GM23338 (cell line): ENCODE measurements at regions not wholly inside any gene's neighbourhood (a gene's known extent, or its start where the extent isn't known, plus 50 kb on each side); places are given as distances from the start of the nearest gene placed in this dataset.

Source experiments
- ATAC-seq: fragments of 200-7000 bp; cut with Tn5 transposase; 3 replicates; pipeline ENCODE4 v1.9.1; 2020
- DNase-seq: peaks from one replicate; pipeline ENCODE4 v3.0.0-alpha.2; 2015; ENCODE audit warnings: low spot score
- H2AFZ ChIP-seq: fragments of 200-600 bp; sonication (generic); 2 replicates; pipeline ENCODE4 v1.8.0; 2016; ENCODE audit warnings: antibody characterized with exemption, mild to moderate bottlenecking, moderate library complexity
- H3F3A ChIP-seq: fragments of 200-600 bp; sonication (generic); replicated peaks from 2 replicates; pipeline ENCODE4 v1.8.0; 2017; ENCODE audit warnings: antibody characterized with exemption, mixed run types, low read depth
- H3K27ac ChIP-seq: fragments of 200-600 bp; sonication (generic); 2 replicates; pipeline ENCODE4 v1.6.1; 2016; ENCODE audit warnings: low read depth
- H3K27me3 ChIP-seq: fragments of 200-600 bp; sonication (generic); 2 replicates; pipeline ENCODE4 v1.8.0; 2016; ENCODE audit warnings: mild to moderate bottlenecking, mixed run types, moderate library complexity; ENCODE audit not compliant: insufficient read depth
- H3K36me3 ChIP-seq: fragments of 200-600 bp; sonication (generic); 2 replicates; pipeline ENCODE4 v1.8.0; 2016; ENCODE audit warnings: mild to moderate bottlenecking; ENCODE audit not compliant: insufficient read depth
- H3K4me1 ChIP-seq: fragments of 200-600 bp; sonication (generic); 2 replicates; pipeline ENCODE4 v1.8.0; 2016; ENCODE audit warnings: mild to moderate bottlenecking, moderate library complexity; ENCODE audit not compliant: insufficient read depth
- H3K4me2 ChIP-seq: fragments of 200-600 bp; sonication (generic); 2 replicates; pipeline ENCODE4 v1.7.1; 2017; ENCODE audit warnings: mixed run types
- H3K4me3 ChIP-seq: fragments of 200-600 bp; sonication (generic); 2 replicates; pipeline ENCODE4 v1.6.1; 2016; ENCODE audit warnings: mixed run types
- H3K79me2 ChIP-seq: fragments of 200-600 bp; sonication (generic); replicated peaks from 2 replicates; pipeline ENCODE4 v1.8.0; 2017; ENCODE audit warnings: mild to moderate bottlenecking; ENCODE audit not compliant: insufficient read depth
- H3K9me2 ChIP-seq: fragments of 200-600 bp; sonication (generic); 2 replicates; pipeline ENCODE4 v1.8.0; 2017; ENCODE audit not compliant: insufficient read depth
- H4K20me1 ChIP-seq: fragments of 200-600 bp; sonication (generic); replicated peaks from 2 replicates; pipeline ENCODE4 v1.8.0; 2017; ENCODE audit warnings: mild to moderate bottlenecking; ENCODE audit not compliant: insufficient read depth
- H3K27ac Mint-ChIP-seq: 2 replicates; pipeline ENCODE4 v1.8.0; 2020; ENCODE audit warnings: inconsistent platforms, mild to moderate bottlenecking, moderate library complexity, mixed read lengths
- H3K27me3 Mint-ChIP-seq: 3 replicates; pipeline ENCODE4 v1.8.0; 2022; ENCODE audit warnings: low read depth, mild to moderate bottlenecking, moderate library complexity, mixed read lengths, inconsistent platforms; ENCODE audit not compliant: insufficient read depth, poor library complexity
- H3K36me3 Mint-ChIP-seq: 3 replicates; pipeline ENCODE4 v1.8.0; 2021; ENCODE audit warnings: low read depth, mild to moderate bottlenecking, inconsistent platforms, moderate library complexity, mixed read lengths
- H3K4me1 Mint-ChIP-seq: 3 replicates; pipeline ENCODE4 v1.8.0; 2020; ENCODE audit warnings: mild to moderate bottlenecking, inconsistent platforms, mixed read lengths
- H3K4me3 Mint-ChIP-seq: 3 replicates; pipeline ENCODE4 v1.8.0; 2021; ENCODE audit warnings: moderate library complexity, mild to moderate bottlenecking, inconsistent platforms, mixed read lengths
- H3K9me3 Mint-ChIP-seq: 3 replicates; pipeline ENCODE4 v1.8.0; 2020; ENCODE audit warnings: moderate library complexity, mild to moderate bottlenecking, inconsistent platforms, mixed read lengths
- ETS1 ChIP-seq: IDR thresholded peaks from 2 replicates; pipeline ENCODE4 v1.6.1; 2016; ENCODE audit warnings: antibody characterized with exemption
- EZH2 ChIP-seq: fragments of 200-600 bp; sonication (generic); IDR thresholded peaks from one replicate; pipeline ENCODE4 v1.8.0; 2017; ENCODE audit warnings: antibody characterized with exemption, mild to moderate bottlenecking, low read depth; ENCODE audit not compliant: unreplicated experiment
- JUNB ChIP-seq: IDR thresholded peaks from one replicate; pipeline ENCODE4 v1.6.1; 2016; ENCODE audit warnings: antibody characterized with exemption; ENCODE audit not compliant: unreplicated experiment
- NANOG ChIP-seq: IDR thresholded peaks from 2 replicates; pipeline ENCODE4 v1.6.1; 2016; ENCODE audit warnings: antibody characterized with exemption, borderline replicate concordance
- REST ChIP-seq: IDR thresholded peaks from one replicate; pipeline ENCODE4 v1.6.1; 2018; ENCODE audit warnings: antibody characterized with exemption; ENCODE audit not compliant: unreplicated experiment
- STAT1 ChIP-seq: IDR thresholded peaks from one replicate; pipeline ENCODE4 v1.6.1; 2016; ENCODE audit warnings: antibody characterized with exemption; ENCODE audit not compliant: unreplicated experiment
- ZNF331 ChIP-seq: fragments of 250-450 bp; sonication (Bioruptor Pico); IDR thresholded peaks from 2 replicates; pipeline ENCODE4 v1.5.0; 2020; ENCODE audit warnings: low read depth, mild to moderate bottlenecking, moderate library complexity
- ZNF462 ChIP-seq: fragments of 250-450 bp; sonication (Bioruptor Pico); IDR thresholded peaks from 2 replicates; pipeline ENCODE4 v1.5.0; 2020; ENCODE audit warnings: mild to moderate bottlenecking, moderate library complexity

GRCh38 chr20:4546342-4546741, 139.9 kb upstream of the PRNP start:
- H3K36me3 Mint-ChIP-seq, result no peaks in the 10 kb centered on the region; the same call in 2 of the 3 replicates
- peaks cover 27% of the 10 kb centered on the region for H3K4me1 Mint-ChIP-seq
- H3K79me2 ChIP-seq, result no peaks in the 10 kb centered on the region
- peak; percentile 88 for TF ChIP-seq ZNF462 (CRISPR knock-in tag)
- no peak for TF ChIP-seq NANOG
- TF ChIP-seq ETS1, result no peak
- peak overlapping the region; percentile 80 for H3K27ac Mint-ChIP-seq
- no peaks in the 10 kb centered on the region for H3K9me3 Mint-ChIP-seq
- peak; percentile 99 for ATAC-seq
- no peaks in the 10 kb centered on the region for H3K27me3 Mint-ChIP-seq
- no peaks in the 10 kb centered on the region for H3K9me2 ChIP-seq
- no peak overlapping the region for H2AFZ ChIP-seq
- H3K36me3 ChIP-seq, result no peaks in the 10 kb centered on the region
- no peak overlapping the region for H3K27ac ChIP-seq
- H4K20me1 ChIP-seq, result no peaks in the 10 kb centered on the region
- H3F3A ChIP-seq, result no peaks in the 10 kb centered on the region
- no peaks in the 10 kb centered on the region for H3K27me3 ChIP-seq
- H3K4me3 Mint-ChIP-seq, result no peak overlapping the region; the same call in 2 of the 3 replicates
- H3K4me2 ChIP-seq, result peak overlapping the region; percentile 10
- H3K4me3 ChIP-seq, result no peak overlapping the region
- H3K4me1 ChIP-seq, result peaks cover 14% of the 10 kb centered on the region
- DNase-seq, result peak; percentile 88

- Mint-ChIP-seq H3K9me3 (no peaks in the 10 kb centered on the region), H3K27ac (peak overlapping the region; percentile 14; the same call in 1 of the 2 replicates), H3K4me3 (no peak overlapping the region), H3K27me3 (no peaks in the 10 kb centered on the region), H3K36me3 (no peaks in the 10 kb centered on the region; the same call in 2 of the 3 replicates), H3K4me1 (peaks cover 26% of the 10 kb centered on the region)
- H3K9me2 ChIP-seq, result no peaks in the 10 kb centered on the region
- no peak for TF ChIP-seq REST
- no peak for TF ChIP-seq ETS1
- no peak for TF ChIP-seq JUNB
- TF ChIP-seq EZH2, result no peak
- no peak for TF ChIP-seq ZNF331 (CRISPR knock-in tag)
- no peak for TF ChIP-seq STAT1
- no peak overlapping the region for H3K27ac ChIP-seq
- peaks cover 14% of the 10 kb centered on the region for H3K4me1 ChIP-seq
- H3F3A ChIP-seq, result no peaks in the 10 kb centered on the region
- H2AFZ ChIP-seq, result no peak overlapping the region
- no peak for ATAC-seq
- no peaks in the 10 kb centered on the region for H3K27me3 ChIP-seq
- no peak for DNase-seq
- no peaks in the 10 kb centered on the region for H3K36me3 ChIP-seq
- no peaks in the 10 kb centered on the region for H3K79me2 ChIP-seq
- H3K4me2 ChIP-seq, result no peak overlapping the region
- H4K20me1 ChIP-seq, result no peaks in the 10 kb centered on the region
- H3K4me3 ChIP-seq, result no peak overlapping the region
Observed at GRCh38 chr20:4545526-4545925, 140.7 kb upstream of the PRNP start.
